ENCODE measurements at regions not wholly inside any gene's neighbourhood (a gene's known extent, or its start where the extent isn't known, plus 50 kb on each side); places are given as distances from the start of the nearest gene placed in this dataset.
"Not testable (repeated sequence)": the region's sequence is repeated elsewhere in the genome, so short reads cannot be mapped to it uniquely, and the experiment has no call there.

GRCh38 chr5:17831279-17831678 lies 197.0 kb downstream of the TAF11L14 start:
- DNase-seq, result no peak

- no peak for DNase-seq
Measured at GRCh38 chr5:17832949-17833745, 198.9 kb downstream of the TAF11L14 start.

GRCh38 chr5:17837757-17838156 lies 203.5 kb downstream of the TAF11L14 start:
- no peak for DNase-seq

- DNase-seq, result no peak
Measured at GRCh38 chr5:17838469-17838868, 204.2 kb downstream of the TAF11L14 start.

- DNase-seq, result no peak
Measured at GRCh38 chr5:17839848-17840247, 205.6 kb downstream of the TAF11L14 start.

- DNase-seq, result no peak
Measured at GRCh38 chr5:17846496-17846895, 212.2 kb downstream of the TAF11L14 start.

GRCh38 chr5:17847286-17847685 lies 213.0 kb downstream of the TAF11L14 start:
- DNase-seq, result no peak

GRCh38 chr5:17852111-17852510 lies 217.9 kb downstream of the TAF11L14 start:
- no peak for DNase-seq

- DNase-seq, result no peak
Measured at GRCh38 chr5:17852740-17853139, 218.5 kb downstream of the TAF11L14 start.

GRCh38 chr5:17854901-17855300 lies 220.6 kb downstream of the TAF11L14 start:
- no peak for DNase-seq

- DNase-seq, result no peak
Measured at GRCh38 chr5:17860660-17861315, 226.5 kb downstream of the TAF11L14 start.

- not testable (repeated sequence) for DNase-seq
Measured at GRCh38 chr5:17864903-17865302, 230.6 kb downstream of the TAF11L14 start.

- not testable (repeated sequence) for DNase-seq
Measured at GRCh38 chr5:17865966-17866365, 231.7 kb downstream of the TAF11L14 start.

GRCh38 chr5:17872204-17872603 lies 237.9 kb downstream of the TAF11L14 start:
- DNase-seq, result no peak

GRCh38 chr5:17878541-17878940 lies 244.3 kb downstream of the TAF11L14 start:
- no peak for DNase-seq

- no peak for DNase-seq
Measured at GRCh38 chr5:17879276-17879675, 245.0 kb downstream of the TAF11L14 start.

- DNase-seq, result no peak
Measured at GRCh38 chr5:17880869-17881268, 246.6 kb downstream of the TAF11L14 start.

GRCh38 chr5:17882760-17883488 lies 248.7 kb downstream of the TAF11L14 start:
- DNase-seq, result no peak

- DNase-seq, result no peak
Measured at GRCh38 chr5:17888155-17888554, 253.9 kb downstream of the TAF11L14 start.

GRCh38 chr5:17890501-17890900 lies 256.2 kb downstream of the TAF11L14 start:
- no peak for DNase-seq

GRCh38 chr5:17891881-17892280 lies 257.6 kb downstream of the TAF11L14 start:
- no peak for DNase-seq

- no peak for DNase-seq
Measured at GRCh38 chr5:17893026-17893635, 258.9 kb downstream of the TAF11L14 start.

All from SW 1271 (cell line).